Keratinocyte (primary cell): ENCODE measurements at regions not wholly inside any gene's neighbourhood (a gene's known extent, or its start where the extent isn't known, plus 50 kb on each side); places are given as distances from the start of the nearest gene placed in this dataset.

Source experiments
- CTCF ChIP-seq, 3 experiments: IDR thresholded peaks in 1 of 3; conservative IDR thresholded peaks in 1 of 3; optimal IDR thresholded peaks in 1 of 3; 2 replicates in 2 of 3; 3 replicates in 1 of 3; pipeline versions ENCODE3 to v1.5.1; 2011; ENCODE audit warnings: low read length in 3 of 3, mild to moderate bottlenecking in 3 of 3, moderate library complexity in 2 of 3, control low read depth in 1 of 3, inconsistent platforms in 1 of 3; ENCODE audit not compliant: insufficient read depth in 2 of 3; ENCODE audit errors: extremely low read depth in 1 of 3
- EZH2 ChIP-seq: IDR thresholded peaks from one replicate; pipeline ENCODE4 v1.6.1; 2012; ENCODE audit warnings: inconsistent platforms, mild to moderate bottlenecking, low read length, moderate library complexity

DNA sequence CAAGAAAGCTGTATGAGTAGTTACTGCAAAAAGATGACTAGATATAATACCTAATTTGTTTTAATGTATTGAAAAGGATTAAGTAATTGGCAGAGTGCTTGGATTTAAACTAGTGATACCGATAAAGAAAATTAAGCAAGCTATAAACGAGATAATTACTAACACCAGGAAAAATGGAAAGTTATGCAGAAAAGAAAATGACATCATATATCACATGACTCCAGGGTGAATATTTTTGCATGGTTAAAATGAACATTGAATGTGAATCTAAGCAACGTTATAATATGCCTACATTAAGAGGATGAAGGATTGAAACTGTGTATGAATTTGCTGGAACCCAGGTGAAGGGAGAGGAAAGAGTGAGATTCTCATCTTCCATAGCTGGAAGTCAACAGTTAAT, 644.4 kb downstream of the ADGRL2 start:
- TF ChIP-seq EZH2 (no peak), CTCF (optimal IDR thresholded peaks at IDR 0.05 in 1 of 3, IDR thresholded peaks at IDR 0.05 in 1 of 3, conservative IDR thresholded peaks at IDR 0.05 in 1 of 3; ENCODE audit: extremely low read depth in 1 of 3, insufficient read depth in 2 of 3, low read length in 3 of 3) (no peak)
